ENCODE measurements at regions not wholly inside any gene's neighbourhood (a gene's known extent, or its start where the extent isn't known, plus 50 kb on each side); places are given as distances from the start of the nearest gene placed in this dataset.

GRCh38 chr4:35246493-35246892 is 997.8 kb downstream of the ARAP2 start:
- no peak for TF ChIP-seq EZH2phosphoT487 (IDR thresholded peaks at IDR 0.05; ENCODE audit: insufficient read depth, low read depth)
- TF ChIP-seq EZH2 (IDR thresholded peaks at IDR 0.05; ENCODE audit: insufficient read depth, poor library complexity, severe bottlenecking), result no peak
